ENCODE measurements at regions not wholly inside any gene's neighbourhood (a gene's known extent, or its start where the extent isn't known, plus 50 kb on each side); places are given as distances from the start of the nearest gene placed in this dataset.

DNA sequence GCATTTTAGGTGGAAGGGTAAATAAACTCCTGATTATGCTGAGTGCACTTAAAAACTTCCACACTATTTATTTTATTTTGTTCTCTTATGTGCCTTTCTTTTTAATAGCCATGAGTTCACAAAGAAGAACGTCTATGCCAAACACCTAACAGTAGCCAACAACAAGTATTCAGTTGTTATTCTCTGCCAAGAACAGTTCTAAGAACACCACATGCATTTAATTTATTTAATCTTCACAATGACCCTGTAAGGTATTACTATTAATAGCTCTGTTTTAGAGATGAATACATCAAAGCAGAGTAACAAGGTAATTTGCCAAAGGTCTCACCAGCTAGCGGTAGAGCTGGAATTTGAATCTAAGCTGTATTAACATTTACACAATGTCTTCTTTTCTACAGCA lies 240.1 kb downstream of the ALG10B start:
- peak in 1 of 3 donors; percentile 3 for DNase-seq

DNA sequence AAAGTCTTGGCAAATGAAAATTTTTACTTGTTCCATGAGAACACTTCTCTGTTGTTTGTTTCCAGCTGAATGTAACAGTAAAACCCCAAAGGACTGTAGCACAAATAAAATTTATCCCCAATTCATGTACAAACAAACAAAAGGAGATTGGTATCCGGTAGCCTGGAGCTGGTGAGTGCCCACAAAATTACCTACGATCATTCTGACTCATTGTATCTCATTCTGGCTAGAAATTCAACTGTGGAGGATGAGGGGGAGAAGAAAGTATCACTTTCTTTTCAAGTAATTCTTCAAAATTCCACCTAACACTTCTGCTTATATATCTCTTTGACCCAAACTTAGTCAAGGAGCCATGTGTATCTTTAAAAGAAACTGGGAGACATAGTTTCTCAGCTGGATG lies 268.5 kb downstream of the ALG10B start:
- no peak for DNase-seq

DNA sequence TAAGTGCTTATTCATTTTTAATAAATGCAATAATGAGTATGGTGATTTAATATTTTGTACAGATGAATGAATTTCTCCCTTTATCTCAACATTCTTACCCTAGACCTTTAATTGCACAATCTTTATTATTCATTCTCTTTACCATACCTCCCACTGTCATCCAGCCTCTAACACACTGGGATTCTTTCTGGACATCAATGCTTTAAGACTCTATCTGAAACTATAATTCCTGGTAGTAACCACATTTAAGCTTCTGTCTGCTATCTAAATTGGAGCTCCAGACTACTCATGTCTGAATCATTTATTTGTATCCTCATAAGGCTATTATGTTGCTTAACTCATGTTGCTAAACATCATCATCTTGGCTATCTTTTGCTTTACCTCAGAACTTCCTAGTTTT lies 270.2 kb downstream of the ALG10B start:
- DNase-seq: no peak

DNA sequence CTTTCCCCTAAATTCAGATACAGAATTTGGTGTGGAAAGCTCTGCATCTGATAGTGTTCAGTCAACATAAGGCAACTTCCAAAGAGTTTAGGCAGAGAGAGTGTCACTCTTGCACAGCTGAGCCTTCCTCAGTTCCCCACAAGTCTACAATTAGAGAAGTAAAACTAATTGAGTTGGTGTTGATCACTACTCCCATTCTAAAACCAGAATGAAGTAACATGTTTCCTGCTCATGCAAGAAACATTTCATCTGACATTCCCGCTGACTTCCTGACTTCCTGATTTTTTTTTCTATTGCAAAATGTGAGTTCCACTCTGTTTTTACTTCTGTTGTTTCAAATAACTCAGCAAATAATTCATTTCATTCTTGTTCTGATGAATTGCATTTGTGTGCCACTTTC lies 271.0 kb downstream of the ALG10B start:
- peak in 1 of 3 donors; percentile 2 for DNase-seq

DNA sequence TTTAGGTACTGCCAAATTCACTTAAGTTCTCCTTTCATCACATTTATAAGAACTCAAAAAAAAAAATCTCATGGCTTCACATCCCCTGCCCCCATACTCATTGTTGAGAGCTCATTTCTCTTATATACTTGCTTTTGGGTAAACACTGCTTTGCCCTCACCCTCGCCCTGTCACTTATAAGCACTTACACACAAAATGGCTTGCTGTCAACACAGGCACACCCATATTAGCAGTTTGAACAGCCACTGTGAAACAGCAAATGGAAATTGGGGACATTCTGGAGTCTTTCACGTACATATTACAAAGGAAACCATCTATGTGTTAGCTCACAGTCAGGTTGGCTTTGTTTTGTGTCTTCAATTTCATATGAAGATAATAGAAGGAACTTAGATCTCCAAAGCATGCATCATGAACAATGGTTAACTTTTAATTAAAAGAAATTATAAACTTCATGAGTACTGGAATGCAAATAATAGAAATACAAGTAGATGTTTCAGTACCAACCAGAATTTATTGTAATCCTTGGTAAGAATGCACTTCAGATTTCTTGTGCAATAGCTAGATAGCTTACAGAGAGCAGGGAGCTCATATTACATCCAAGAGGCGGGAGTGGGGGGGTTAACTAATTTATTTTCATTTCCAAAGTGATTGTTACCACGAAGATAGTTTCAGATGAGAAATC lies 272.2 kb downstream of the ALG10B start:
- no peak for DNase-seq

DNA sequence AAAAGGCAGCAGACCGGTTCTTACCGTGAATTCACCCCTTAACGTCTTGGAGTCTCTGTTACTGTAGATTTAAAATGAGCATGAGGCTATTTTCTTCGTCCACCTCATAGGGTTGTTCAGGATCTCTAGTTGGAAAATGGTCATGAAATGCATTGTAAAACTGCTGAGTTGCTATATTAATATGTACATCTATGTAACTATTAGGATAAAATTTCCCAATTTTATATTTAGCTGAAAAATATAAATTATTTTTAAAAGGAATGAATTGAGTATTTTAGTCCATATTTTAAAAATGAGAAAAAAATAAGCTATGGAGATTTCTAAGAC lies 272.7 kb downstream of the ALG10B start:
- no peak for DNase-seq

DNA sequence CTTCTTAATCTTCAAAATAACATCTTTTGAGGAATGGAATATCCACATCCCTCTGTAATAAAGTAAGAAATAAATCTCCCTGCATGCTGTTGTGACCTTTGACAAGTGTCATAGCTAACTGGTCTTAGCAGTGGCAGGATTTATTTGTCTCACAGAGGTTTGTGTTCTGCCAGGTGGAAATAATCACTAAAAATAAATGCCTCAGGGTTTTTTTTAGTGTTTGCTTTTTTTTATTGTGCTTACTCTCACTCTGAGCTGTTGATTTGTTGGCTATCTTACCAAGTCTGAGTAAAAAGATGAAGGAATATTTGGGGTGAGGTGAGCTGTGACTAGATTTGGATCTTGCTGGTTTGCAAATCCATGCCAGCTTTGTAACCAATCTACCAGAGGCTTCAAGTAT lies 285.4 kb downstream of the ALG10B start:
- DNase-seq: no peak
